Neuronal stem cell (in vitro differentiated cells): ENCODE measurements at regions not wholly inside any gene's neighbourhood (a gene's known extent, or its start where the extent isn't known, plus 50 kb on each side); places are given as distances from the start of the nearest gene placed in this dataset.
A peak's percentile ranks its signal among the peaks of the same experiment; 100 is the strongest.

Experiments
- DNase-seq: peaks from one replicate; pipeline ENCODE4 v3.0.0-alpha.2; 2013; ENCODE audit warnings: low spot score
- H2AFZ ChIP-seq: one replicate; pipeline ENCODE4 v1.6.1; 2013; ENCODE audit warnings: mild to moderate bottlenecking, low read length, inconsistent platforms
- H2AK5ac ChIP-seq: 2 replicates; pipeline ENCODE4 v1.6.1; 2013; ENCODE audit warnings: low read depth, mild to moderate bottlenecking, inconsistent platforms, low read length, moderate library complexity, mixed read lengths
- H2BK120ac ChIP-seq: 2 replicates; pipeline ENCODE4 v1.6.1; 2013; ENCODE audit warnings: low read depth, mild to moderate bottlenecking, inconsistent platforms, low read length, moderate library complexity, mixed read lengths
- H2BK12ac ChIP-seq: one replicate; pipeline ENCODE4 v1.6.1; 2013; ENCODE audit warnings: low read length, inconsistent platforms
- H2BK15ac ChIP-seq: 2 replicates; pipeline ENCODE4 v1.6.1; 2013; ENCODE audit warnings: mild to moderate bottlenecking, low read length, inconsistent platforms, mixed read lengths
- H2BK5ac ChIP-seq: one replicate; pipeline ENCODE4 v1.6.1; 2013; ENCODE audit warnings: inconsistent platforms, mild to moderate bottlenecking, low read length, moderate library complexity
- H3K14ac ChIP-seq: one replicate; pipeline ENCODE4 v1.6.1; 2013; ENCODE audit warnings: low read length, inconsistent platforms
- H3K18ac ChIP-seq: 2 replicates; pipeline ENCODE4 v1.6.1; 2013; ENCODE audit warnings: low read length, inconsistent platforms
- H3K23ac ChIP-seq: 2 replicates; pipeline ENCODE4 v1.6.1; 2013; ENCODE audit warnings: low read depth, mild to moderate bottlenecking, mixed read lengths, low read length, inconsistent platforms; ENCODE audit not compliant: poor library complexity
- H3K27ac ChIP-seq: replicated peaks from 3 replicates; pipeline ENCODE4 v1.5.1; 2013; ENCODE audit warnings: low read length, inconsistent platforms
- H3K27me3 ChIP-seq, 3 experiments: 2 replicates each; pipeline ENCODE4 v1.6.1; 2013; ENCODE audit warnings: low read length in 3 of 3, mild to moderate bottlenecking in 2 of 3, inconsistent platforms in 1 of 3, low read depth in 1 of 3, mixed read lengths in 1 of 3, moderate library complexity in 1 of 3; ENCODE audit not compliant: control insufficient read depth in 3 of 3, insufficient read depth in 3 of 3
- H3K36me3 ChIP-seq, 2 donors: replicated peaks in 1 of 2; 2 replicates each; pipeline ENCODE4 v1.6.1; 2013; ENCODE audit warnings: low read length in 2 of 2; ENCODE audit not compliant: control insufficient read depth in 2 of 2, insufficient read depth in 2 of 2
- H3K4ac ChIP-seq: 2 replicates; pipeline ENCODE4 v1.6.1; 2013; ENCODE audit warnings: inconsistent platforms, mild to moderate bottlenecking, low read length, moderate library complexity
- H3K4me1 ChIP-seq, 2 donors: 1 replicate in 1 of 2; 2 replicates in 1 of 2; pipeline ENCODE4 v1.6.1; 2013; ENCODE audit warnings: low read length in 2 of 2, low read depth in 1 of 2; ENCODE audit not compliant: control insufficient read depth in 2 of 2, insufficient read depth in 1 of 2
- H3K4me2 ChIP-seq: one replicate; pipeline ENCODE4 v1.6.1; 2013; ENCODE audit warnings: mild to moderate bottlenecking, low read length, inconsistent platforms; ENCODE audit not compliant: insufficient read depth, poor library complexity, severe bottlenecking
- H3K4me3 ChIP-seq, 2 donors: 2 replicates each; pipeline ENCODE4 v1.5.1; 2013; ENCODE audit warnings: low read length in 2 of 2, mild to moderate bottlenecking in 2 of 2, inconsistent platforms in 1 of 2, moderate library complexity in 1 of 2
- H3K79me1 ChIP-seq: one replicate; pipeline ENCODE4 v1.6.1; 2013; ENCODE audit warnings: low read depth, mild to moderate bottlenecking, inconsistent platforms, low read length, moderate library complexity
- H3K9ac ChIP-seq: one replicate; pipeline ENCODE4 v1.6.1; 2013; ENCODE audit warnings: mild to moderate bottlenecking, low read depth, low read length, inconsistent platforms; ENCODE audit not compliant: poor library complexity
- H3K9me3 ChIP-seq, 2 donors: replicated peaks in 1 of 2; 2 replicates each; pipeline versions ENCODE3 to v1.6.1; 2013; ENCODE audit warnings: low read length in 2 of 2, mild to moderate bottlenecking in 2 of 2, inconsistent platforms in 1 of 2, low read depth in 1 of 2, mixed read lengths in 1 of 2, moderate library complexity in 1 of 2; ENCODE audit not compliant: control insufficient read depth in 2 of 2, insufficient read depth in 1 of 2
- H4K8ac ChIP-seq: one replicate; pipeline ENCODE4 v1.6.1; 2013; ENCODE audit warnings: low read depth, mild to moderate bottlenecking, inconsistent platforms, low read length, moderate library complexity
- H4K91ac ChIP-seq: one replicate; pipeline ENCODE4 v1.6.1; 2013; ENCODE audit warnings: low read length, low read depth, mild to moderate bottlenecking, inconsistent platforms; ENCODE audit not compliant: poor library complexity
- WGBS, 2 donors: extraction: QIAGEN DNeasy Blood & Tissue Kit; methylation state at CpG; one replicate each; pipeline ENCODE4 v1.1.7; 2013; ENCODE audit warnings: missing lambda C conversion rate in 2 of 2, mixed read lengths in 1 of 2; ENCODE audit not compliant: insufficient read length in 2 of 2, insufficient replicate concordance in 1 of 2; ENCODE audit errors: extremely low coverage in 2 of 2; 5-methylcytosine and 5-hydroxymethylcytosine counted together

DNA sequence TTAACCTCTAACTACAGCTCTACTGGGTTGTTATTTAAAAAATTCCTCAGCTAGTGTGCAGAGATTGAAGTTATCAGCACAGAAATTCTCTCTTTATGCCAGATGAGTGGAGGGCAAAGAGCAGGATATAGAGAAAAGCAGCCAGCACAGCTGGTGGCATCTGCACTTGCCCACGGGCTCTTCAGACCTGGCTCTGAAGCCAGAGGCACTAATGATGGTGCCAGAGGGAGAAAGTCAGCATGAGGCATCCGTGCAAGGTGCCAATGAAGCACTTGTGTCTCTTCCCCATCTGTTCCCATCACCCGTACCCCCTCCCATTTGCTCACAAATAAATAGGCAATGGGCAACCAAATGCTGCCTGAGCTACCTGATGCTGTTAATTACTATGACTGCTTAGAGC is 138.9 kb downstream of the OLFM4 start:
- Histone ChIP-seq H3K27ac (no peak overlapping the region), H2AFZ (no peak overlapping the region), H3K18ac (no peak overlapping the region), H2BK12ac (no peak overlapping the region), H3K23ac (no peak overlapping the region), H2BK5ac (no peak overlapping the region), H3K14ac (no peak overlapping the region), H3K9me3 (no peaks in the 10 kb centered on the region), H3K9ac (no peak overlapping the region), H3K4ac (no peak overlapping the region), H3K4me2 (no peak overlapping the region), H2BK120ac (no peak overlapping the region), H3K4me3 (no peak overlapping the region), H4K91ac (no peak overlapping the region), H2AK5ac (no peak overlapping the region), H3K79me1 (no peaks in the 10 kb centered on the region), H2BK15ac (no peak overlapping the region), H3K27me3 (no peaks in the 10 kb centered on the region), H3K36me3 (no peaks in the 10 kb centered on the region), H4K8ac (no peak overlapping the region), H3K4me1 (peaks cover 4 to 13% of the 10 kb centered on the region in 2 donors)
- no CpG with 5 or more reads among the region's 3 CpGs for WGBS, 2 donors
- no peak for DNase-seq

DNA sequence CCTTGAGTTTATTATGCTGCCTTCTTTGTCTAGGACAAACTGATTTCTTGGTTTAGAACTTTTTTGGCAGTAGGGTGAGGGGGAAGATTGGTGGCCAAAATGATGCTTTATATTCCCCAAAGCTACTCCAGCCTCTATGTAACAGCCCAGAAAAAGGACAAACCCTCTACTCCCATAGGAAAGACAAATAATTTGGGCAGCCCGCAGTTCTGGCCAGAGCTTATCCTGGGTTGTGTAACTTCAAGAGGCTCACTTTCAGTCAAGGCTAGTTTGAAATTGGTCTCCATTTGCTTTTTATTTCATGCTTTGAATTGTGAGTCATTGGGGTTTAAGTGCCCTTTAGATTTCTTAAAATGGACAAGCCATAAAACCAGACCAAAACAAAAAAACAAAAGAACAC is 142.3 kb downstream of the OLFM4 start:
- Histone ChIP-seq H3K23ac (no peak overlapping the region), H2BK15ac (no peak overlapping the region), H3K79me1 (no peaks in the 10 kb centered on the region), H3K36me3 (no peaks in the 10 kb centered on the region), H3K4me3 (no peak overlapping the region), H2AK5ac (no peak overlapping the region), H3K18ac (no peak overlapping the region), H3K4ac (no peak overlapping the region), H4K8ac (no peak overlapping the region), H3K9ac (no peak overlapping the region), H3K27ac (no peak overlapping the region), H3K14ac (no peak overlapping the region), H2BK120ac (no peak overlapping the region), H3K4me2 (no peak overlapping the region), H4K91ac (no peak overlapping the region), H2BK5ac (no peak overlapping the region), H3K9me3 (peaks cover 0 to 2% of the 10 kb centered on the region in 2 donors), H2BK12ac (no peak overlapping the region), H3K4me1 (peaks cover 2 to 4% of the 10 kb centered on the region in 2 donors), H3K27me3 (no peaks in the 10 kb centered on the region), H2AFZ (peak overlapping the region; percentile 24)
- DNase-seq: no peak
- no CpG with 5 or more reads among the region's 1 CpG for WGBS, 2 donors

DNA sequence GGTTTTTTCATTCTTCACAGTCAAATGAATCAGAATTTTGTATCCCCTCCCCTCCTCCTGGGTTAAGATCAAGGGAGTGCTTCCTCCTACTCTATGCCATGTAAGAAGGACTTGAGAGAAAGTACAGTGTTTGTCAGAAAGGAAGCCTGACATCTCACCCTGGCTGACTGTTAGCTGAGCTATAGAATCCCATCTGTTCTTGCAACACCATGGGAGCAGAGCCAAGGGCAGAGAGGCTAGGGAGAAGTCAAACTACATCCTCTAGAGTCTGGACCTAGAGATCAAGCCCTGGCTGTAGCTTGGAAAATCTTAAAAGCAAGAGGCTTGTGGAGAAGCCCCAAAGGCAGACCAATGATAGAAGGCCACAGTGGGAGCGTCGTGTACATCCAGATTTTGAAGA is 145.9 kb downstream of the OLFM4 start:
- H3K27me3 ChIP-seq: no peaks in the 10 kb centered on the region
- no peaks in the 10 kb centered on the region for H3K36me3 ChIP-seq
- no peak overlapping the region for H3K18ac ChIP-seq
- H3K14ac ChIP-seq: no peak overlapping the region
- H2AFZ ChIP-seq: peak overlapping the region; percentile 3
- H3K9me3 ChIP-seq: peaks cover 0 to 2% of the 10 kb centered on the region in 2 donors
- H2BK120ac ChIP-seq: no peak overlapping the region
- WGBS, 2 donors: no CpG with 5 or more reads among the region's 2 CpGs
- H3K9ac ChIP-seq: no peak overlapping the region
- no peak overlapping the region for H2AK5ac ChIP-seq
- no peaks in the 10 kb centered on the region for H3K79me1 ChIP-seq
- no peak overlapping the region for H3K4me2 ChIP-seq
- H4K91ac ChIP-seq: no peak overlapping the region
- H2BK15ac ChIP-seq: no peak overlapping the region
- H3K4ac ChIP-seq: no peak overlapping the region
- H3K23ac ChIP-seq: no peak overlapping the region
- no peak overlapping the region for H3K4me3 ChIP-seq
- H2BK12ac ChIP-seq: no peak overlapping the region
- H4K8ac ChIP-seq: no peak overlapping the region
- DNase-seq: no peak
- H3K27ac ChIP-seq: no peak overlapping the region
- H2BK5ac ChIP-seq: no peak overlapping the region
- peaks cover 0 to 4% of the 10 kb centered on the region in 2 donors for H3K4me1 ChIP-seq

DNA sequence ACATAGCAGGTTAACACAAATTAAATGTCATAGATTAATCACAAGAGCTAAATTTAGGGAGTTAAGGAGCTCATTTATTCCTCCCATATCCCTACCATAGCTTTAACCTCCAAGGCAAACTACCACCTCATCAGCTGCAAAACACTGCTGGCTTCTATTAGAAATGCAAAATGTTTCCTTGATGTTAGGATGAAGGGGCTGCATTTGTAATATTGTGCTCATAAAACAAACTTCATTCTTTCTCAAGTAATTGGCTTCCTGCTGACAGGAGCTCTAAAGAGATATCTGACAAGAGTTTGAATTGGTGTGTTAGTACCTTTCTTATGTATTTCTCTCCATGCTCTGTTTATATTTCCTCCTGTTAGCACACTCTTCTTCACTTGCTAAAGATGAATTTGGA is 152.1 kb downstream of the OLFM4 start:
- Histone ChIP-seq H2BK15ac (no peak overlapping the region), H2BK5ac (no peak overlapping the region), H3K18ac (no peak overlapping the region), H3K36me3 (no peaks in the 10 kb centered on the region), H3K14ac (no peak overlapping the region), H3K27ac (no peak overlapping the region), H3K4ac (no peak overlapping the region), H3K27me3 (no peaks in the 10 kb centered on the region), H3K9me3 (peaks cover 0 to 5% of the 10 kb centered on the region in 2 donors), H3K79me1 (no peaks in the 10 kb centered on the region), H4K8ac (no peak overlapping the region), H2AK5ac (no peak overlapping the region), H4K91ac (no peak overlapping the region), H3K4me2 (no peak overlapping the region), H2BK120ac (no peak overlapping the region), H3K4me1 (peaks cover 0 to 3% of the 10 kb centered on the region in 2 donors), H3K4me3 (no peak overlapping the region), H3K9ac (no peak overlapping the region), H3K23ac (no peak overlapping the region), H2BK12ac (no peak overlapping the region), H2AFZ (no peak overlapping the region)
- no peak for DNase-seq
